SK-N-SH treated with all-trans-retinoic acid at 6 μM for 48 hours (cell line): ENCODE measurements at regions not wholly inside any gene's neighbourhood (a gene's known extent, or its start where the extent isn't known, plus 50 kb on each side); places are given as distances from the start of the nearest gene placed in this dataset.

ENCODE experiments used
- ATAC-seq: fragments of 200-7000 bp; cut with Tn5 transposase; 3 replicates; pipeline ENCODE4 v1.9.1; 2020; ENCODE audit warnings: mild to moderate bottlenecking, moderate library complexity
- ARNTL ChIP-seq: fragments of 450-650 bp; formaldehyde crosslinking; IDR thresholded peaks from 2 replicates; pipeline ENCODE4 v1.5.0; 2020; ENCODE audit warnings: low read depth, mild to moderate bottlenecking, moderate library complexity, borderline replicate concordance
- BACH2 ChIP-seq: fragments of 250-450 bp; sonication (Bioruptor Pico); IDR thresholded peaks from 2 replicates; pipeline ENCODE4 v1.9.0; 2021; ENCODE audit warnings: mild to moderate bottlenecking, borderline replicate concordance
- CSDC2 ChIP-seq: fragments of 250-450 bp; sonication (Bioruptor Pico); IDR thresholded peaks from 2 replicates; pipeline ENCODE4 v1.5.0; 2020; ENCODE audit warnings: mild to moderate bottlenecking, moderate library complexity
- ESRRG ChIP-seq: fragments of 250-450 bp; sonication (Bioruptor Pico); IDR thresholded peaks from 2 replicates; pipeline ENCODE4 v1.6.1; 2021; ENCODE audit warnings: mild to moderate bottlenecking
- GLIS3 ChIP-seq: fragments of 250-450 bp; sonication (Bioruptor Pico); IDR thresholded peaks from 2 replicates; pipeline ENCODE4 v1.5.0; 2020; ENCODE audit warnings: mild to moderate bottlenecking, moderate library complexity
- ISL1 ChIP-seq: fragments of 250-450 bp; sonication (Bioruptor Pico); IDR thresholded peaks from 2 replicates; pipeline ENCODE4 v2.1.2; 2022; ENCODE audit warnings: mild to moderate bottlenecking, moderate library complexity
- OSR1 ChIP-seq: fragments of 250-450 bp; sonication (Bioruptor Pico); IDR thresholded peaks from 2 replicates; pipeline ENCODE4 v1.8.0; 2022; ENCODE audit warnings: moderate library complexity, mild to moderate bottlenecking, inconsistent platforms
- PPARA ChIP-seq: fragments of 250-450 bp; sonication (Bioruptor Pico); IDR thresholded peaks from 2 replicates; pipeline ENCODE4 v1.5.0; 2020; ENCODE audit warnings: mild to moderate bottlenecking, borderline replicate concordance
- RARB ChIP-seq: fragments of 250-450 bp; sonication (Bioruptor Pico); IDR thresholded peaks from 2 replicates; pipeline ENCODE4 v1.8.0; 2021; ENCODE audit warnings: mild to moderate bottlenecking, moderate library complexity
- SNAI2 ChIP-seq: fragments of 250-450 bp; sonication (Bioruptor Pico); IDR thresholded peaks from 2 replicates; pipeline ENCODE4 v1.5.0; 2020; ENCODE audit warnings: mild to moderate bottlenecking, moderate library complexity
- TOX ChIP-seq: fragments of 250-450 bp; sonication (Bioruptor Pico); IDR thresholded peaks from 2 replicates; pipeline ENCODE4 v1.8.0; 2021; ENCODE audit warnings: mild to moderate bottlenecking, moderate library complexity, borderline replicate concordance
- ZC3H10 ChIP-seq: fragments of 250-450 bp; sonication (Bioruptor Pico); IDR thresholded peaks from 2 replicates; pipeline ENCODE4 v1.5.1; 2021; ENCODE audit warnings: mild to moderate bottlenecking, moderate library complexity
- ZFP3 ChIP-seq: fragments of 250-450 bp; sonication (Bioruptor Pico); IDR thresholded peaks from 2 replicates; pipeline ENCODE4 v1.5.0; 2020; ENCODE audit warnings: mild to moderate bottlenecking, moderate library complexity
- ZFP30 ChIP-seq: fragments of 450-650 bp; formaldehyde crosslinking; IDR thresholded peaks from 2 replicates; pipeline ENCODE4 v1.5.0; 2022; ENCODE audit warnings: mild to moderate bottlenecking, moderate library complexity
- ZNF565 ChIP-seq: fragments of 450-650 bp; formaldehyde crosslinking; conservative IDR thresholded peaks from 2 replicates; pipeline ENCODE4 v1.5.0; 2020; ENCODE audit warnings: low read depth, mild to moderate bottlenecking, moderate library complexity
- ZNF70 ChIP-seq: fragments of 450-650 bp; formaldehyde crosslinking; IDR thresholded peaks from 2 replicates; pipeline ENCODE4 v1.5.0; 2020; ENCODE audit warnings: mild to moderate bottlenecking, moderate library complexity
- ZNF8 ChIP-seq: fragments of 450-650 bp; formaldehyde crosslinking; IDR thresholded peaks from 2 replicates; pipeline ENCODE4 v1.5.0; 2020; ENCODE audit warnings: mild to moderate bottlenecking, moderate library complexity
- TF ChIP-seq, protein P1 (sequence below): fragments of 250-450 bp; sonication (Bioruptor Pico); IDR thresholded peaks from 2 replicates; pipeline ENCODE4 v1.8.0; 2021; ENCODE audit warnings: low read depth, mild to moderate bottlenecking, moderate library complexity, borderline replicate concordance
- TF ChIP-seq, protein P2 (sequence below): fragments of 250-450 bp; sonication (Bioruptor Pico); IDR thresholded peaks from 2 replicates; pipeline ENCODE4 v1.5.1; 2021; ENCODE audit warnings: mild to moderate bottlenecking, moderate library complexity
- TF ChIP-seq, protein P3 (sequence below): fragments of 250-450 bp; sonication (Bioruptor Pico); IDR thresholded peaks from 2 replicates; pipeline ENCODE4 v1.5.1; 2020; ENCODE audit warnings: low read depth, mild to moderate bottlenecking, moderate library complexity
- TF ChIP-seq, protein P4 (sequence below): fragments of 250-450 bp; sonication (Bioruptor Pico); IDR thresholded peaks from 2 replicates; pipeline ENCODE4 v1.8.0; 2020; ENCODE audit warnings: mild to moderate bottlenecking, moderate library complexity, borderline replicate concordance

DNA sequence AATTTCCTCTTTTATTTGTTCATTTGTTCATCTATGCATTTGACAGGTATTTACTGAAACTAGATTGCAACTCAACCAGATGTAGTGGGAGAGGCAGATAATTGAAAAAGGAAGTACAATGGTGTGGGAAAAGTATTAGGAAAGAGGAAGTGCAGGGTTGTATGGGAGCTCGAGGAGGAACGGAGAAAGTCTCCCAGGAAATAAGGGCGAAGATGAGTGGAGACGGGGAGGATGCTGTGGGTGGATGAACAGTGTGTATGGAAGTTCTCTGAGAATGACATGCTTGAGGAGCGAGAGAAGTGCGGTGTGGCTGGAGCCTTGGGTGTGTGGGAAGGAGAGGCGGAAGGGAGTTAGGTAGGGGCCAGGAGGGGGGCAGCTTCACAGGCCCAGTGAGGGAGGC lies 87.5 kb upstream of the DHX15 start:
- ATAC-seq, result no peak
- TF ChIP-seq ISL1 (no peak), OSR1 (CRISPR knock-in tag) (no peak), TOX (CRISPR knock-in tag) (no peak), CSDC2 (CRISPR knock-in tag) (no peak), PPARA (CRISPR knock-in tag) (no peak), ZFP30 (CRISPR knock-in tag) (no peak), ZNF565 (CRISPR knock-in tag) (no peak), ZC3H10 (CRISPR knock-in tag) (no peak), GLIS3 (CRISPR knock-in tag) (no peak), ZFP3 (CRISPR knock-in tag) (no peak), RARB (CRISPR knock-in tag) (no peak), ZNF8 (no peak)
- TF ChIP-seq, protein P1, sequence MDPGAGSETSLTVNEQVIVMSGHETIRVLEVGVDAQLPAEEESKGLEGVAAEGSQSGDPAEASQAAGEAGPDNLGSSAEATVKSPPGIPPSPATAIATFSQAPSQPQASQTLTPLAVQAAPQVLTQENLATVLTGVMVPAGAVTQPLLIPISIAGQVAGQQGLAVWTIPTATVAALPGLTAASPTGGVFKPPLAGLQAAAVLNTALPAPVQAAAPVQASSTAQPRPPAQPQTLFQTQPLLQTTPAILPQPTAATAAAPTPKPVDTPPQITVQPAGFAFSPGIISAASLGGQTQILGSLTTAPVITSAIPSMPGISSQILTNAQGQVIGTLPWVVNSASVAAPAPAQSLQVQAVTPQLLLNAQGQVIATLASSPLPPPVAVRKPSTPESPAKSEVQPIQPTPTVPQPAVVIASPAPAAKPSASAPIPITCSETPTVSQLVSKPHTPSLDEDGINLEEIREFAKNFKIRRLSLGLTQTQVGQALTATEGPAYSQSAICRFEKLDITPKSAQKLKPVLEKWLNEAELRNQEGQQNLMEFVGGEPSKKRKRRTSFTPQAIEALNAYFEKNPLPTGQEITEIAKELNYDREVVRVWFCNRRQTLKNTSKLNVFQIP (CRISPR knock-in tag), result no peak
- TF ChIP-seq, protein P2, sequence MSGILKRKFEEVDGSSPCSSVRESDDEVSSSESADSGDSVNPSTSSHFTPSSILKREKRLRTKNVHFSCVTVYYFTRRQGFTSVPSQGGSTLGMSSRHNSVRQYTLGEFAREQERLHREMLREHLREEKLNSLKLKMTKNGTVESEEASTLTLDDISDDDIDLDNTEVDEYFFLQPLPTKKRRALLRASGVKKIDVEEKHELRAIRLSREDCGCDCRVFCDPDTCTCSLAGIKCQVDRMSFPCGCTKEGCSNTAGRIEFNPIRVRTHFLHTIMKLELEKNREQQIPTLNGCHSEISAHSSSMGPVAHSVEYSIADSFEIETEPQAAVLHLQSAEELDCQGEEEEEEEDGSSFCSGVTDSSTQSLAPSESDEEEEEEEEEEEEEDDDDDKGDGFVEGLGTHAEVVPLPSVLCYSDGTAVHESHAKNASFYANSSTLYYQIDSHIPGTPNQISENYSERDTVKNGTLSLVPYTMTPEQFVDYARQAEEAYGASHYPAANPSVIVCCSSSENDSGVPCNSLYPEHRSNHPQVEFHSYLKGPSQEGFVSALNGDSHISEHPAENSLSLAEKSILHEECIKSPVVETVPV (CRISPR knock-in tag), result no peak

DNA sequence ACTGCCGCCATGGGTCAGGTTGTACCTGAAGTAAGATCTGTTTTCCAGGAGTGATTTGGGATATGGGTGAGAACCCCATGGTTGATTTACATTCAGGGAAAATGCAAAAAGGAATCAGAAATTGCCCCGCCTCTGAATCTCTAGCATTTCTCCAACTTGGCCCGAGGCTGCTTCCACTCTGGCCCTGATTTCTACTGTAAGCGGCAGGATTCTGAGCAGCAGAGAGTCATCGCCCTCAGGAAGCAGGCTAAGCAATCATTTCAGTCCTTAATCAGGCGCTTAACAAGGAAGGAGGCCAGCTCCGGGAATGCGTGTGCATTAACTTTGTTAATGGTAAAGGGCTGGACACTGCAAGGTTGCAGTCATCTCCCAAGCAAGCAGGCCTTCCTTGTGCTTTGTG lies 88.5 kb upstream of the DHX15 start:
- TF ChIP-seq, protein P1 (CRISPR knock-in tag), result no peak
- no peak for TF ChIP-seq SNAI2
- no peak for TF ChIP-seq ZNF8
- TF ChIP-seq ESRRG (CRISPR knock-in tag), result no peak
- TF ChIP-seq ARNTL (CRISPR knock-in tag), result no peak
- TF ChIP-seq ZC3H10 (CRISPR knock-in tag), result no peak
- no peak for TF ChIP-seq RARB (CRISPR knock-in tag)
- no peak for TF ChIP-seq TOX (CRISPR knock-in tag)
- TF ChIP-seq, protein P3, sequence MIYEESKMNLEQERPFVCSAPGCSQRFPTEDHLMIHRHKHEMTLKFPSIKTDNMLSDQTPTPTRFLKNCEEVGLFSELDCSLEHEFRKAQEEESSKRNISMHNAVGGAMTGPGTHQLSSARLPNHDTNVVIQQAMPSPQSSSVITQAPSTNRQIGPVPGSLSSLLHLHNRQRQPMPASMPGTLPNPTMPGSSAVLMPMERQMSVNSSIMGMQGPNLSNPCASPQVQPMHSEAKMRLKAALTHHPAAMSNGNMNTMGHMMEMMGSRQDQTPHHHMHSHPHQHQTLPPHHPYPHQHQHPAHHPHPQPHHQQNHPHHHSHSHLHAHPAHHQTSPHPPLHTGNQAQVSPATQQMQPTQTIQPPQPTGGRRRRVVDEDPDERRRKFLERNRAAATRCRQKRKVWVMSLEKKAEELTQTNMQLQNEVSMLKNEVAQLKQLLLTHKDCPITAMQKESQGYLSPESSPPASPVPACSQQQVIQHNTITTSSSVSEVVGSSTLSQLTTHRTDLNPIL (CRISPR knock-in tag), result no peak
- TF ChIP-seq OSR1 (CRISPR knock-in tag), result no peak
- TF ChIP-seq ZFP30 (CRISPR knock-in tag), result no peak
- TF ChIP-seq ZFP3 (CRISPR knock-in tag), result no peak
- TF ChIP-seq ZNF70 (CRISPR knock-in tag), result no peak
- TF ChIP-seq PPARA (CRISPR knock-in tag), result no peak
- no peak for TF ChIP-seq CSDC2 (CRISPR knock-in tag)
- TF ChIP-seq BACH2, result no peak
- TF ChIP-seq, protein P4, sequence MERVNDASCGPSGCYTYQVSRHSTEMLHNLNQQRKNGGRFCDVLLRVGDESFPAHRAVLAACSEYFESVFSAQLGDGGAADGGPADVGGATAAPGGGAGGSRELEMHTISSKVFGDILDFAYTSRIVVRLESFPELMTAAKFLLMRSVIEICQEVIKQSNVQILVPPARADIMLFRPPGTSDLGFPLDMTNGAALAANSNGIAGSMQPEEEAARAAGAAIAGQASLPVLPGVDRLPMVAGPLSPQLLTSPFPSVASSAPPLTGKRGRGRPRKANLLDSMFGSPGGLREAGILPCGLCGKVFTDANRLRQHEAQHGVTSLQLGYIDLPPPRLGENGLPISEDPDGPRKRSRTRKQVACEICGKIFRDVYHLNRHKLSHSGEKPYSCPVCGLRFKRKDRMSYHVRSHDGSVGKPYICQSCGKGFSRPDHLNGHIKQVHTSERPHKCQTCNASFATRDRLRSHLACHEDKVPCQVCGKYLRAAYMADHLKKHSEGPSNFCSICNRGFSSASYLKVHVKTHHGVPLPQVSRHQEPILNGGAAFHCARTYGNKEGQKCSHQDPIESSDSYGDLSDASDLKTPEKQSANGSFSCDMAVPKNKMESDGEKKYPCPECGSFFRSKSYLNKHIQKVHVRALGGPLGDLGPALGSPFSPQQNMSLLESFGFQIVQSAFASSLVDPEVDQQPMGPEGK, result no peak
- no peak for TF ChIP-seq ZNF565 (CRISPR knock-in tag)
- TF ChIP-seq, protein P2 (CRISPR knock-in tag), result no peak
- ATAC-seq, result no peak

DNA sequence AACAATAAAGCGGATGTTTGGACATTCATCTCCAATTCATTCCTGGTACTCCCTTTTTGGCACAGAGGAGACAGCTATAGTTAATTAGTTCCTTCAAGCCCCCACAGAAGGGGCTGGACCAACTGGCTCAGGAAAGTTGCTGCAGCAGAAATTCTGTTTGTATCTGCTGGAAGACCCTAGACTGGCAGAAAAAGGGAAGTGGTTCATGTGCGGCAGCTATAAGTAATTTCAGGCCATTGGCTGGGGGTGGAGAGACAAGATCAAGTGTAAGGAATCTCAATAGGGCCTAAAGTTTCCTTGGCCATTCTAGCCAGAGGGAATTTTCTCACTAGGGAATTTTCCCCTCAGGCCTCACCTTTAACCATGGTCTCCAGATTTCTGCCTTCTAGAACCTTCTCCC lies 89.9 kb upstream of the DHX15 start:
- no peak for ATAC-seq
- TF ChIP-seq, protein P4, result no peak
- TF ChIP-seq ZNF8, result no peak
- TF ChIP-seq ISL1, result no peak
- no peak for TF ChIP-seq ZC3H10 (CRISPR knock-in tag)
- TF ChIP-seq, protein P1 (CRISPR knock-in tag), result no peak
- TF ChIP-seq, protein P2 (CRISPR knock-in tag), result no peak
- no peak for TF ChIP-seq CSDC2 (CRISPR knock-in tag)
- no peak for TF ChIP-seq ESRRG (CRISPR knock-in tag)
